T-helper 9 cell (primary cell): ENCODE measurements at regions not wholly inside any gene's neighbourhood (a gene's known extent, or its start where the extent isn't known, plus 50 kb on each side); places are given as distances from the start of the nearest gene placed in this dataset.
"Not testable (repeated sequence)": the region's sequence is repeated elsewhere in the genome, so short reads cannot be mapped to it uniquely, and the experiment has no call there.

Experiments used
- DNase-seq: peaks from one replicate; pipeline ENCODE4 v3.0.0-alpha.2; 2020

GRCh38 chr13:80029170-80029569, 311.8 kb downstream of the SPRY2 start:
- DNase-seq, result no peak

- no peak for DNase-seq
Observed at GRCh38 chr13:80022146-80022545, 318.8 kb downstream of the SPRY2 start.

- DNase-seq, result no peak
Observed at GRCh38 chr13:80012251-80012650, 328.7 kb downstream of the SPRY2 start.

GRCh38 chr13:80011448-80012212, 329.3 kb downstream of the SPRY2 start:
- no peak for DNase-seq

GRCh38 chr13:80010846-80011245, 330.1 kb downstream of the SPRY2 start:
- no peak for DNase-seq

- DNase-seq, result no peak
Observed at GRCh38 chr13:80010286-80010831, 330.6 kb downstream of the SPRY2 start.

- no peak for DNase-seq
Observed at GRCh38 chr13:80009760-80010159, 331.2 kb downstream of the SPRY2 start.

GRCh38 chr13:80006940-80007339, 334.0 kb downstream of the SPRY2 start:
- DNase-seq, result no peak

GRCh38 chr13:80001510-80001842, 339.4 kb downstream of the SPRY2 start:
- DNase-seq, result no peak

GRCh38 chr13:80000684-80001509, 340.0 kb downstream of the SPRY2 start:
- DNase-seq, result no peak

GRCh38 chr13:79999601-80000000, 341.3 kb downstream of the SPRY2 start:
- DNase-seq, result no peak

GRCh38 chr13:79998381-79998880, 342.5 kb downstream of the SPRY2 start:
- DNase-seq, result no peak

GRCh38 chr13:79997244-79997643, 343.7 kb downstream of the SPRY2 start:
- DNase-seq, result no peak

GRCh38 chr13:79995334-79995733, 345.6 kb downstream of the SPRY2 start:
- no peak for DNase-seq

GRCh38 chr13:79992111-79992510, 348.8 kb downstream of the SPRY2 start:
- DNase-seq, result no peak

GRCh38 chr13:79990048-79990447, 350.9 kb downstream of the SPRY2 start:
- no peak for DNase-seq

- no peak for DNase-seq
Observed at GRCh38 chr13:79989217-79989661, 351.7 kb downstream of the SPRY2 start.

- no peak for DNase-seq
Observed at GRCh38 chr13:79988573-79988972, 352.4 kb downstream of the SPRY2 start.

GRCh38 chr13:79987761-79988160, 353.2 kb downstream of the SPRY2 start:
- no peak for DNase-seq

- DNase-seq, result no peak
Observed at GRCh38 chr13:79987323-79987722, 353.6 kb downstream of the SPRY2 start.

- DNase-seq, result no peak
Observed at GRCh38 chr13:79986890-79987289, 354.0 kb downstream of the SPRY2 start.

- not testable (repeated sequence) for DNase-seq
Observed at GRCh38 chr13:79974935-79975650, 365.8 kb downstream of the SPRY2 start.

- no peak for DNase-seq
Observed at GRCh38 chr13:79973533-79973963, 367.4 kb downstream of the SPRY2 start.
